ENCODE measurements at regions not wholly inside any gene's neighbourhood (a gene's known extent, or its start where the extent isn't known, plus 50 kb on each side); places are given as distances from the start of the nearest gene placed in this dataset.

GRCh38 chr17:79340333-79341221 lies 266.0 kb downstream of the ENGASE start:
- DNase-seq = no peak

- DNase-seq = no peak
Observed at GRCh38 chr17:79339321-79339720, 264.7 kb downstream of the ENGASE start.

- no peak for DNase-seq
Observed at GRCh38 chr17:79338604-79339003, 264.0 kb downstream of the ENGASE start.

GRCh38 chr17:79338152-79338551 lies 263.5 kb downstream of the ENGASE start:
- DNase-seq = no peak

- no peak for DNase-seq
Observed at GRCh38 chr17:79337053-79337452, 262.4 kb downstream of the ENGASE start.

- no peak for DNase-seq
Observed at GRCh38 chr17:79335456-79335855, 260.8 kb downstream of the ENGASE start.

GRCh38 chr17:79332011-79332554 lies 257.5 kb downstream of the ENGASE start:
- DNase-seq = no peak

- no peak for DNase-seq
Observed at GRCh38 chr17:79331492-79331891, 256.9 kb downstream of the ENGASE start.

GRCh38 chr17:79330696-79331095 lies 256.1 kb downstream of the ENGASE start:
- no peak for DNase-seq

GRCh38 chr17:79330229-79330628 lies 255.6 kb downstream of the ENGASE start:
- no peak for DNase-seq

- DNase-seq = no peak
Observed at GRCh38 chr17:79326814-79327213, 252.2 kb downstream of the ENGASE start.

GRCh38 chr17:79325709-79326430 lies 251.2 kb downstream of the ENGASE start:
- no peak for DNase-seq

- DNase-seq = no peak
Observed at GRCh38 chr17:79324194-79324593, 249.6 kb downstream of the ENGASE start.

- no peak for DNase-seq
Observed at GRCh38 chr17:79323566-79323965, 248.9 kb downstream of the ENGASE start.

GRCh38 chr17:79322211-79323123 lies 247.8 kb downstream of the ENGASE start:
- no peak for DNase-seq

GRCh38 chr17:79320331-79320730 lies 245.7 kb downstream of the ENGASE start:
- no peak for DNase-seq

- no peak for DNase-seq
Observed at GRCh38 chr17:79317916-79318315, 243.3 kb downstream of the ENGASE start.

- no peak for DNase-seq
Observed at GRCh38 chr17:79316805-79317204, 242.2 kb downstream of the ENGASE start.

- DNase-seq = no peak
Observed at GRCh38 chr17:79315358-79316105, 240.9 kb downstream of the ENGASE start.

GRCh38 chr17:79314617-79315357 lies 240.2 kb downstream of the ENGASE start:
- no peak for DNase-seq

- DNase-seq = no peak
Observed at GRCh38 chr17:79311373-79311772, 236.7 kb downstream of the ENGASE start.
